Spleen (tissue), 7 donors: ENCODE measurements at regions not wholly inside any gene's neighbourhood (a gene's known extent, or its start where the extent isn't known, plus 50 kb on each side); places are given as distances from the start of the nearest gene placed in this dataset.

ENCODE experiments used
- POLR2AphosphoS5 ChIP-seq, 3 donors: sonication (generic); formaldehyde crosslinking; IDR thresholded peaks; one replicate each; pipeline ENCODE4 v1.5.1; 2017; ENCODE audit warnings: antibody characterized with exemption in 3 of 3
- TF ChIP-seq, protein P1 (sequence below), 11 experiments: fragments of 200-600 bp in 7 of 11; fragments of 450-650 bp in 4 of 11; sonication (generic) in 4 of 11; IDR thresholded peaks in 8 of 11; conservative IDR thresholded peaks in 3 of 11; 1 replicate in 7 of 11; 2 replicates in 4 of 11; pipeline versions ENCODE4 v1.4.0 to v1.8.0; 2016 to 2021; ENCODE audit warnings: antibody characterized with exemption in 11 of 11, inconsistent platforms in 4 of 11, mild to moderate bottlenecking in 1 of 11
- donor health status: DM: no; HTN: no; CAD: no; lungs with moderate emphysema.
- donor health status: DM: no; HTN: no; CAD: no.
- donor health status: DM: no; HTN: no; CAD: no.

DNA sequence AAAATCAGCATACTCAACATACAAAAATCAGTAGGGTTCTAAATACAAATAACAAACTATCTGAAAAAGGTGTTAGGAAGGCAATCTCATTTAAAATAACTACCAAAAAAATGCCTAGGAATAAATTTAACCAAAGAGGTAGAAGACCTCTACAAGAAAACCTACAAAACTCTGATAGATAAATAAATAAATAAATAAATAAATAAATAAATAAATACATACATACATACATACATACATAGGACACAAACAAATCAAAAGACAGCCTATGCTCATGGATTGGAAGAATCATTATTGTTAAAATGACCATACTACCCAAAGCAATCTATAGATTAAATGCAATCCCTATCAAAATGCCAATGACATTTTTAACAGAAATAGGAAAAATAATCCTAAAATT lies 194.7 kb downstream of the BARHL2 start:
- TF ChIP-seq, protein P1, sequence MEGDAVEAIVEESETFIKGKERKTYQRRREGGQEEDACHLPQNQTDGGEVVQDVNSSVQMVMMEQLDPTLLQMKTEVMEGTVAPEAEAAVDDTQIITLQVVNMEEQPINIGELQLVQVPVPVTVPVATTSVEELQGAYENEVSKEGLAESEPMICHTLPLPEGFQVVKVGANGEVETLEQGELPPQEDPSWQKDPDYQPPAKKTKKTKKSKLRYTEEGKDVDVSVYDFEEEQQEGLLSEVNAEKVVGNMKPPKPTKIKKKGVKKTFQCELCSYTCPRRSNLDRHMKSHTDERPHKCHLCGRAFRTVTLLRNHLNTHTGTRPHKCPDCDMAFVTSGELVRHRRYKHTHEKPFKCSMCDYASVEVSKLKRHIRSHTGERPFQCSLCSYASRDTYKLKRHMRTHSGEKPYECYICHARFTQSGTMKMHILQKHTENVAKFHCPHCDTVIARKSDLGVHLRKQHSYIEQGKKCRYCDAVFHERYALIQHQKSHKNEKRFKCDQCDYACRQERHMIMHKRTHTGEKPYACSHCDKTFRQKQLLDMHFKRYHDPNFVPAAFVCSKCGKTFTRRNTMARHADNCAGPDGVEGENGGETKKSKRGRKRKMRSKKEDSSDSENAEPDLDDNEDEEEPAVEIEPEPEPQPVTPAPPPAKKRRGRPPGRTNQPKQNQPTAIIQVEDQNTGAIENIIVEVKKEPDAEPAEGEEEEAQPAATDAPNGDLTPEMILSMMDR (IDR thresholded peaks at IDR 0.05 in 8 of 11, conservative IDR thresholded peaks at IDR 0.05 in 3 of 11), result no peak
- no peak for TF ChIP-seq POLR2AphosphoS5 (IDR thresholded peaks at IDR 0.05)
